Pancreas (tissue), 10 donors: ENCODE measurements at regions not wholly inside any gene's neighbourhood (a gene's known extent, or its start where the extent isn't known, plus 50 kb on each side); places are given as distances from the start of the nearest gene placed in this dataset.

Experiments
- ATAC-seq, 4 donors: fragments of 200-7000 bp; cut with Tn5 transposase; one replicate each; pipeline versions ENCODE4 v1.8.0 to v1.9.1; 2020; ENCODE audit warnings: mild to moderate bottlenecking in 4 of 4, moderate library complexity in 4 of 4
- DNase-seq, 6 donors: peaks; one replicate each; pipeline ENCODE4 v3.0.0-alpha.2; 2020
- FAIRE-seq: peaks from 2 replicates; lab custom pipeline; 2012; peaks lifted over from hg19 to GRCh38; lab: Jason Lieb, UNC
- H3K27ac ChIP-seq, 4 donors: fragments of 200-600 bp; sonication (generic); 1 replicate in 3 of 4; 2 replicates in 1 of 4; pipeline versions ENCODE4 v1.5.0 to v1.8.0; 2020
- H3K27me3 ChIP-seq, 4 donors: fragments of 200-600 bp; one replicate each; pipeline ENCODE4 v1.8.0; 2021
- H3K36me3 ChIP-seq, 3 donors: fragments of 200-600 bp; sonication (generic) in 1 of 3; one replicate each; pipeline versions ENCODE4 v1.5.0 to v1.8.0; 2020 to 2021
- H3K4me1 ChIP-seq, 3 donors: fragments of 200-600 bp; one replicate each; pipeline ENCODE4 v1.8.0; 2021
- H3K4me3 ChIP-seq, 4 donors: fragments of 200-600 bp; sonication (generic) in 2 of 4; one replicate each; pipeline versions ENCODE4 v1.5.0 to v1.8.0; 2020 to 2021
- H3K9me3 ChIP-seq, 4 donors: fragments of 200-600 bp; one replicate each; pipeline ENCODE4 v1.8.0; 2021
- CTCF ChIP-seq, 4 donors: fragments of 200-600 bp; sonication (generic) in 3 of 4; IDR thresholded peaks; one replicate each; pipeline versions ENCODE4 v1.5.0 to v1.8.0; 2021; ENCODE audit warnings: antibody characterized with exemption in 4 of 4
- WGBS, 2 donors: extraction: QIAGEN DNeasy Blood & Tissue Kit; methylation state at CpG; one replicate each; pipeline ENCODE4 v1.1.7; 2013; 5-methylcytosine and 5-hydroxymethylcytosine counted together
- intact Hi-C, 3 donors: fragments of 100-400 bp; cut with DNase I; formaldehyde crosslinking; loops; one replicate each; pipeline versions ENCODE4 v1.11.1 to v1.14.2; 2022
- donor health status: healthy with polysubstance abuse.
- donor health status: DM: no; HTN: no; CAD: no; lungs with moderate emphysema.
- donor health status: DM: no; HTN: no; CAD: no.
- donor health status: control.
- donor health status: control.
- donor health status: Bipolar disorder and iron deficiency.
- donor health status: DM: yes; HTN: yes; CAD: no.
- donor health status: DM: no; HTN: no; CAD: no.
- donor health status: DM: no; HTN: no; CAD: no.
- donor health status: DM: yes; HTN: yes; CAD: no.

GRCh38 chr2:847669-848068, 103.0 kb upstream of the SNTG2 start:
- DNase-seq = no peak
- FAIRE-seq = no peak
- WGBS, 2 donors = 60 to 64% methylated on average over 10 of the region's 10 CpGs
- intact Hi-C loops = no loop called here
- H3K4me1 ChIP-seq = no peaks in the 10 kb centered on the region
- H3K36me3 ChIP-seq = no peaks in the 10 kb centered on the region
- H3K4me3 ChIP-seq = no peak overlapping the region
- no peak for TF ChIP-seq CTCF (IDR thresholded peaks at IDR 0.05)
- ATAC-seq = no peak
- H3K9me3 ChIP-seq = no peaks in the 10 kb centered on the region
- no peaks in the 10 kb centered on the region for H3K27me3 ChIP-seq
- no peak overlapping the region for H3K27ac ChIP-seq

GRCh38 chr2:844715-845114, 105.9 kb upstream of the SNTG2 start:
- no peak for FAIRE-seq

GRCh38 chr2:842151-842803, 108.4 kb upstream of the SNTG2 start:
- H3K4me1 ChIP-seq = no peaks in the 10 kb centered on the region
- H3K4me3 ChIP-seq = no peak overlapping the region
- no peak for TF ChIP-seq CTCF (IDR thresholded peaks at IDR 0.05)
- H3K9me3 ChIP-seq = no peaks in the 10 kb centered on the region
- 52 to 60% methylated on average over 16 of the region's 16 CpGs for WGBS, 2 donors
- FAIRE-seq = no peak
- ATAC-seq = peak; percentile 35 to 100 (median 84)
- H3K27me3 ChIP-seq = no peaks in the 10 kb centered on the region
- DNase-seq = peak in 4 of 6 donors; percentile 35 to 80 (median 58)
- no peaks in the 10 kb centered on the region for H3K36me3 ChIP-seq
- intact Hi-C loops = no loop called here
- no peak overlapping the region for H3K27ac ChIP-seq

More at GRCh38 chr2:844715-845114, 105.9 kb upstream of the SNTG2 start:
- Histone ChIP-seq H3K27ac (no peak overlapping the region), H3K9me3 (no peaks in the 10 kb centered on the region), H3K27me3 (no peaks in the 10 kb centered on the region), H3K4me3 (no peak overlapping the region), H3K36me3 (no peaks in the 10 kb centered on the region), H3K4me1 (no peaks in the 10 kb centered on the region)
- no peak for TF ChIP-seq CTCF (IDR thresholded peaks at IDR 0.05)
- ATAC-seq (no peak), DNase-seq (no peak)
- WGBS, 2 donors = 50 to 69% methylated on average over 3 of the region's 3 CpGs
- intact Hi-C loops = no loop called here

- WGBS, 2 donors = 93 to 94% methylated on average over 5 of the region's 5 CpGs
Measured at GRCh38 chr2:841036-841435, 109.6 kb upstream of the SNTG2 start.

More at GRCh38 chr2:841036-841435, 109.6 kb upstream of the SNTG2 start:
- Histone ChIP-seq H3K27me3 (no peaks in the 10 kb centered on the region), H3K4me1 (no peaks in the 10 kb centered on the region), H3K9me3 (no peaks in the 10 kb centered on the region), H3K4me3 (no peak overlapping the region), H3K36me3 (no peaks in the 10 kb centered on the region), H3K27ac (no peak overlapping the region)
- no peak for FAIRE-seq
- intact Hi-C loops = no loop called here
- no peak for TF ChIP-seq CTCF (IDR thresholded peaks at IDR 0.05)
- no peak for DNase-seq
- ATAC-seq = no peak
